H9 (cell line): ENCODE measurements at regions not wholly inside any gene's neighbourhood (a gene's known extent, or its start where the extent isn't known, plus 50 kb on each side); places are given as distances from the start of the nearest gene placed in this dataset.
A peak's percentile ranks its signal among the peaks of the same experiment; 100 is the strongest.

Source experiments
- DNase-seq: peaks from one replicate; pipeline ENCODE4 v3.0.0-alpha.2; 2017
- H2AFZ ChIP-seq: one replicate; pipeline ENCODE4 v1.6.1; 2013; ENCODE audit warnings: mild to moderate bottlenecking, low read length, control low read depth, moderate library complexity
- H2AK5ac ChIP-seq: 2 replicates; pipeline ENCODE4 v1.6.1; 2013; ENCODE audit warnings: low read length, control low read depth, mixed read lengths; ENCODE audit not compliant: insufficient read length
- H2BK120ac ChIP-seq: one replicate; pipeline ENCODE4 v1.6.1; 2013; ENCODE audit warnings: low read depth, mild to moderate bottlenecking, low read length, control low read depth, inconsistent platforms; ENCODE audit not compliant: poor library complexity, severe bottlenecking
- H2BK12ac ChIP-seq: 2 replicates; pipeline ENCODE4 v1.6.1; 2013; ENCODE audit warnings: low read length, control low read depth, mixed read lengths, low read depth; ENCODE audit not compliant: insufficient read length
- H2BK15ac ChIP-seq: 2 replicates; pipeline ENCODE4 v1.6.1; 2013; ENCODE audit warnings: low read depth, low read length, control low read depth
- H2BK20ac ChIP-seq: one replicate; pipeline ENCODE4 v1.6.1; 2013; ENCODE audit warnings: low read depth, mild to moderate bottlenecking, low read length, control low read depth, inconsistent platforms; ENCODE audit not compliant: poor library complexity, severe bottlenecking
- H2BK5ac ChIP-seq: 2 replicates; pipeline ENCODE4 v1.6.1; 2013; ENCODE audit warnings: low read length, control low read depth, mixed read lengths; ENCODE audit not compliant: insufficient read length
- H3K14ac ChIP-seq: 2 replicates; pipeline ENCODE4 v1.6.1; 2013; ENCODE audit warnings: low read length, control low read depth; ENCODE audit not compliant: insufficient read depth
- H3K18ac ChIP-seq: 2 replicates; pipeline ENCODE4 v1.6.1; 2013; ENCODE audit warnings: low read depth, mild to moderate bottlenecking, mixed read lengths, low read length, control low read depth; ENCODE audit not compliant: insufficient read length
- H3K23ac ChIP-seq: 2 replicates; pipeline ENCODE4 v1.6.1; 2013; ENCODE audit warnings: low read length, control low read depth, mixed read lengths, low read depth; ENCODE audit not compliant: insufficient read length
- H3K23me2 ChIP-seq: 2 replicates; pipeline ENCODE4 v1.6.1; 2013; ENCODE audit warnings: low read depth, mild to moderate bottlenecking, mixed read lengths, low read length, control low read depth; ENCODE audit not compliant: insufficient read length, poor library complexity, severe bottlenecking
- H3K27ac ChIP-seq: 2 replicates; pipeline ENCODE4 v1.5.1; 2013; ENCODE audit warnings: low read length, control low read depth, mixed read lengths, low read depth; ENCODE audit not compliant: insufficient read length
- H3K27me3 ChIP-seq: 2 replicates; pipeline ENCODE4 v1.6.1; 2013; ENCODE audit warnings: low read length, control low read depth, inconsistent platforms; ENCODE audit not compliant: insufficient read depth
- H3K4ac ChIP-seq: 2 replicates; pipeline ENCODE4 v1.6.1; 2013; ENCODE audit warnings: low read depth, mild to moderate bottlenecking, control low read depth, inconsistent platforms, low read length, moderate library complexity
- H3K4me1 ChIP-seq: 2 replicates; pipeline ENCODE4 v1.6.1; 2013; ENCODE audit warnings: low read length, control low read depth, inconsistent platforms; ENCODE audit not compliant: insufficient read depth
- H3K4me2 ChIP-seq: 2 replicates; pipeline ENCODE4 v1.6.1; 2013; ENCODE audit warnings: low read length, control low read depth, mixed read lengths; ENCODE audit not compliant: insufficient read length, insufficient read depth
- H3K56ac ChIP-seq: 2 replicates; pipeline ENCODE4 v1.6.1; 2013; ENCODE audit warnings: low read depth, mild to moderate bottlenecking, mixed read lengths, low read length, control low read depth; ENCODE audit not compliant: insufficient read length
- H3K79me1 ChIP-seq: 2 replicates; pipeline ENCODE4 v1.6.1; 2013; ENCODE audit warnings: low read depth, mild to moderate bottlenecking, moderate library complexity, low read length, control low read depth, inconsistent platforms; ENCODE audit not compliant: insufficient read depth, poor library complexity, severe bottlenecking
- H3K79me2 ChIP-seq: 2 replicates; pipeline ENCODE4 v1.6.1; 2013; ENCODE audit warnings: low read length, control low read depth, inconsistent platforms; ENCODE audit not compliant: insufficient read depth
- H3K9ac ChIP-seq: 2 replicates; pipeline ENCODE4 v1.6.1; 2013; ENCODE audit warnings: low read length, control low read depth, mixed read lengths; ENCODE audit not compliant: insufficient read length; ENCODE audit errors: extremely low read depth
- H3K9me3 ChIP-seq: one replicate; pipeline ENCODE4 v1.6.1; 2013; ENCODE audit warnings: low read depth, low read length, inconsistent platforms; ENCODE audit not compliant: control insufficient read depth
- H3T11ph ChIP-seq: one replicate; pipeline ENCODE4 v1.6.1; 2013; ENCODE audit warnings: mild to moderate bottlenecking, low read length, control low read depth, inconsistent platforms
- H4K20me1 ChIP-seq: one replicate; pipeline ENCODE4 v1.6.1; 2013; ENCODE audit not compliant: control insufficient read depth, insufficient read length, insufficient read depth
- H4K5ac ChIP-seq: 2 replicates; pipeline ENCODE4 v1.6.1; 2013; ENCODE audit warnings: low read depth, mild to moderate bottlenecking, mixed read lengths, low read length, control low read depth; ENCODE audit not compliant: insufficient read length
- H4K8ac ChIP-seq: replicated peaks from 2 replicates; pipeline ENCODE4 v1.6.1; 2013; ENCODE audit warnings: low read length, control low read depth, mixed read lengths, low read depth; ENCODE audit not compliant: insufficient read length
- H4K91ac ChIP-seq: 2 replicates; pipeline ENCODE4 v1.6.1; 2013; ENCODE audit warnings: low read depth, mild to moderate bottlenecking, moderate library complexity, mixed read lengths, low read length, control low read depth; ENCODE audit not compliant: insufficient read length
- H3K27ac Mint-ChIP-seq, 3 experiments: 2 replicates in 2 of 3; 3 replicates in 1 of 3; pipeline ENCODE4 v1.8.0; 2020 to 2021; ENCODE audit warnings: mixed read lengths in 3 of 3, mild to moderate bottlenecking in 1 of 3, moderate library complexity in 1 of 3
- H3K27me3 Mint-ChIP-seq: 2 replicates; pipeline ENCODE4 v1.8.0; 2021; ENCODE audit warnings: low read depth, mild to moderate bottlenecking, moderate library complexity, mixed read lengths
- H3K36me3 Mint-ChIP-seq, 3 experiments: 2 replicates in 2 of 3; 3 replicates in 1 of 3; pipeline ENCODE4 v1.8.0; 2020 to 2021; ENCODE audit warnings: low read depth in 3 of 3, mixed read lengths in 3 of 3; ENCODE audit not compliant: insufficient read depth in 1 of 3
- H3K4me1 Mint-ChIP-seq, 2 experiments: 2 replicates each; pipeline ENCODE4 v1.8.0; 2020; ENCODE audit warnings: mixed read lengths in 2 of 2
- H3K4me3 Mint-ChIP-seq, 2 experiments: 2 replicates in 1 of 2; 3 replicates in 1 of 2; pipeline ENCODE4 v1.8.0; 2020 to 2021; ENCODE audit warnings: mild to moderate bottlenecking in 2 of 2, mixed read lengths in 2 of 2, moderate library complexity in 1 of 2
- H3K9me3 Mint-ChIP-seq, 2 experiments: 2 replicates in 1 of 2; 3 replicates in 1 of 2; pipeline ENCODE4 v1.8.0; 2020; ENCODE audit warnings: mild to moderate bottlenecking in 2 of 2, mixed read lengths in 2 of 2, moderate library complexity in 1 of 2
- CTCF ChIP-seq: fragments of 200-600 bp; sonication (generic); conservative IDR thresholded peaks from 3 replicates; pipeline ENCODE4 v1.8.0; 2021; ENCODE audit warnings: antibody characterized with exemption, mild to moderate bottlenecking
- WGBS: extraction: QIAGEN DNeasy Blood & Tissue Kit; methylation state at CpG from one replicate; pipeline ENCODE4 v1.1.7; 2013; ENCODE audit warnings: missing lambda C conversion rate, low lambda C conversion rate, mixed read lengths; ENCODE audit not compliant: insufficient read length; ENCODE audit errors: extremely low coverage; 5-methylcytosine and 5-hydroxymethylcytosine counted together

GRCh38 chr3:181581656-181582055, 130.1 kb upstream of the SOX2 start:
- H3K9me3 ChIP-seq: no peaks in the 10 kb centered on the region
- H2BK5ac ChIP-seq: no peak overlapping the region
- H3K4me3 Mint-ChIP-seq: no peak overlapping the region
- no peak for TF ChIP-seq CTCF
- no peak overlapping the region for H3K4ac ChIP-seq
- H3K36me3 Mint-ChIP-seq: no peaks in the 10 kb centered on the region
- no peaks in the 10 kb centered on the region for H3K27me3 Mint-ChIP-seq
- no peak overlapping the region for H3K56ac ChIP-seq
- H4K91ac ChIP-seq: no peak overlapping the region
- no peaks in the 10 kb centered on the region for H3K4me1 ChIP-seq
- no peak overlapping the region for H3K18ac ChIP-seq
- H3K27ac Mint-ChIP-seq: 0 out of 7 replicates have a peak overlapping the region, but pooled peaks of 1 of the 3 experiments have one; percentile 32
- WGBS: no CpG with 5 or more reads among the region's 4 CpGs
- no peak overlapping the region for H4K8ac ChIP-seq
- no peak overlapping the region for H4K5ac ChIP-seq
- H2AFZ ChIP-seq: no peak overlapping the region
- no peak overlapping the region for H3T11ph ChIP-seq
- H2BK15ac ChIP-seq: no peak overlapping the region
- H3K23me2 ChIP-seq: no peaks in the 10 kb centered on the region
- no peak overlapping the region for H3K4me2 ChIP-seq
- no peak overlapping the region for H2BK12ac ChIP-seq
- H3K79me2 ChIP-seq: no peaks in the 10 kb centered on the region
- no peak overlapping the region for H3K9ac ChIP-seq
- peaks cover 3 to 9% of the 10 kb centered on the region in 2 experiments; a peak in 3 of 4 replicates for H3K4me1 Mint-ChIP-seq
- no peak overlapping the region for H3K27ac ChIP-seq
- no peaks in the 10 kb centered on the region for H3K9me3 Mint-ChIP-seq
- no peaks in the 10 kb centered on the region for H3K27me3 ChIP-seq
- H2AK5ac ChIP-seq: no peak overlapping the region
- no peak overlapping the region for H2BK20ac ChIP-seq
- H4K20me1 ChIP-seq: no peaks in the 10 kb centered on the region
- H2BK120ac ChIP-seq: no peak overlapping the region
- DNase-seq: no peak
- H3K23ac ChIP-seq: no peak overlapping the region
- H3K14ac ChIP-seq: no peak overlapping the region
- no peaks in the 10 kb centered on the region for H3K79me1 ChIP-seq
